Left hindlimb (tissue), 1 donor: ENCODE measurements at regions not wholly inside any gene's neighbourhood (a gene's known extent, or its start where the extent isn't known, plus 50 kb on each side); places are given as distances from the start of the nearest gene placed in this dataset.
"Not testable (repeated sequence)": the region's sequence is repeated elsewhere in the genome, so short reads cannot be mapped to it uniquely, and the experiment has no call there.

Experiments used
- DNase-seq: peaks from one replicate; pipeline ENCODE4 v3.0.0-alpha.2; 2018

DNA sequence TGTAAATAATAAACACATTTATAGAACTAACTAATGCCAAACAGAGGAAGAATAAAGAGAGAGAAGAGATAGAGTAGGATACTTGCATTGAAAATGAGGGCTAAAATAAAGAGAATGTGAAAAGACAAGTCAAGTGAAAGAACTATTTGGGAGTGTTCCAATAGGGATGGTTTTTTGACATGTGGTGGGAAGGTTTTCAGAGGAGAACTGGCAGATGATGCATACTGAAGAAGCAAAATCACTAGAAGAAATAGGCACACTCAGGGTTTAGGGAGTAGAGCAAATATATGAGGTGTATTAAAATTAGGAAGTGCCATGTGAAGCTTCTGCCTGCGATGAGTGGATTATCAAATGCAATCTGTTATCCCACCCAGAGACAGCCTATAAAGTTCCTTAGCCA lies 744.8 kb downstream of the REEP3 start:
- no peak for DNase-seq

DNA sequence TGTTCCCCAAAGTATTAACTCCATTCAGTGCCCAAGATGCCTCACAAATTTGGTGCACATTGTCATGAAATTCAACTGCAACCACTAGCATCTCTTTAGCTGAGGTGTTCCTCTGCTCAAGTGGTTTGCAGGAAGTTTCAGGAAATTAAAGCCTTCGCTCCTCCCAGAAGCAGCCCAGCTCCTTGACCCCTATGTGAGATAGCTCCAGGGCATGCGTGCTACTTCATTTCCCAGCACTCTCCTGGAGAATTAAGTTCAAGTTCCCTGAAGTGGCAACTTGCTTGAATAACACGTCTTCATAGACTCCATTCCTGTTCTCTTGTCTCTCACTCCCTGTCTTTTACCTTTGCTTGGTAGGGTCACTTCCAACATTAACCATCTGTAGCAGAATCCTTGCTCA lies 750.3 kb downstream of the REEP3 start:
- no peak for DNase-seq

DNA sequence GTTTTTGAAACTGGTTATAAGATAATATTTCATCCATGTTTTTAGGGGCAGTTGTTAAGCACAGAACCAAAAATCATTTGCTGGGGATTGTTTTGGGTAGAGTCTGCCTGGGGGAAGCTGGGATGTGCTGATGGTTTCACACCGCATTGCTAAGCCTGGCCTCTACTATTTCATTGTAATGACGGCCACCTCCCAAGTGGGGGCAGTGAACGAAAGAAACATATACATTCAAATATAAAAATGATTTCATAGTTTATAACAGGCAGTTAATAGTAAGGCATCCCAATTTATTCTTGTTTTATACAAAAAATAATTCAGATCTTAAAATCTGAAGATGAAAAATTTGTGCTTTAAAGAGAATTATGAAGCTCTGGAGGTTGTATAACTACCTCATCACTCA lies 750.8 kb downstream of the REEP3 start:
- no peak for DNase-seq

DNA sequence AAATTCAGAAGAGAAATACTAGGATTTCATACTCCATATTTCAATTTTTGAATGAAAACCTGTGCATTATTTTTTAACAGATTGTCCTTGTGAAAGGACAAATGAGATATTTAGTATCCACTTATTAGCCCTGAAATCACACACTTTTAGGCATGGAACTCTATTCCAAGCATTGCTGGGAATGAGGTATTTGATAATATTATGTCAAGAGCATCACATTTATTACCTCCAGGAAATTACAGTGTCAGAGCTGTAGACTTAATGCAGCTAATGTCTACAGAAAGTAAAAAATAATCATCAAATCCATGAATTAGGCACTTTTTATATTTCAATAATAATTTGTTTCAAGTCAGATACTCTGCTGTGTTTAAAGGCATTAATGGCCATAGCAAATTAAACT lies 753.8 kb downstream of the REEP3 start:
- no peak for DNase-seq

- no peak for DNase-seq
These were observed 754.6 kb downstream of the REEP3 start for GRCh38 chr10:64275774-64276173.

- DNase-seq: no peak
These were observed 756.3 kb downstream of the REEP3 start for GRCh38 chr10:64277536-64277935.

GRCh38 chr10:64283621-64284020 lies 762.4 kb downstream of the REEP3 start:
- no peak for DNase-seq

DNA sequence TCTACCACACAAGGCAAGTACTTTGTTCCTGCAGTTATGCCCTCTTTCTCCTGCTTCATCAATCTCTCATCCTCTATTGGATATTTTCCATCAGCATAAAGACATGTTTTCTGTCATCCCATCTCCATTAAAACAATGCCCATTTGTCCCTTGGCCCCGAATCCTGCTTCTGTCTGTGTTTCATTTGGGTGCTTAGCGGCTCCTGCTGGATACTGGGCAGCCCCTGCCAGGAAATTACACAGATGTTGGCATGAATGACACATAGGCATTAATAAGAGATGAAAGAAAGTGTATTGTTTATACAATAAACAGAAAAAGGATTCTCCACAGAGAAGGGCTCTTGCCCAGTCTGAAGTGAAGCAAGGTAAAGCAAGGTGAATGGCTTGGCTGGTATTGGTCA lies 765.3 kb downstream of the REEP3 start:
- DNase-seq: no peak

DNA sequence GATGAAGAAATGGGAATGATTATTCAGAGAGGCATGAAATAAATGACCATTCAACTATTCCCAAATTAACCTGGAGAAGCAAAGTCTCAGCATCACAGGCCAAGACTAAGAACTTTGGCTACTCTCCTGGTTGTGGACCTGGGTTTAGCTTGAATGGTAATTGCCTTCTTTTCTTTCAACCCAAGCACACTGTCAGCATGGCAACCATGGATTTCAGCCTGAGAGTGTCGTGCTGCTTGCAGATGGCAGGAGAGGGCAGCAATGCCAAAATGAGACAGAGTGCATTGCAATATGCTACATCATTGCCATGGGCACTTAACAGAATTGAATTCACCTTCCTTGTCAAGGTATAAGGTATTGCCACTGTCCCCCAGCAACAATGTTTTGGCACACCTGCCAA lies 767.2 kb downstream of the REEP3 start:
- no peak for DNase-seq

- no peak for DNase-seq
These were observed 782.4 kb downstream of the REEP3 start for GRCh38 chr10:64303566-64303965.

- DNase-seq: no peak
These were observed 785.6 kb downstream of the REEP3 start for GRCh38 chr10:64306729-64307327.

- no peak for DNase-seq
These were observed 791.7 kb downstream of the REEP3 start for GRCh38 chr10:64312876-64313275.

- no peak for DNase-seq
These were observed 792.8 kb downstream of the REEP3 start for GRCh38 chr10:64313967-64314366.

GRCh38 chr10:64316416-64316815 lies 795.2 kb downstream of the REEP3 start:
- no peak for DNase-seq

- no peak for DNase-seq
These were observed 795.6 kb downstream of the REEP3 start for GRCh38 chr10:64316833-64317232.

- DNase-seq: no peak
These were observed 799.2 kb downstream of the REEP3 start for GRCh38 chr10:64320448-64320847.

- DNase-seq: no peak
These were observed 808.3 kb downstream of the REEP3 start for GRCh38 chr10:64329510-64329909.

DNA sequence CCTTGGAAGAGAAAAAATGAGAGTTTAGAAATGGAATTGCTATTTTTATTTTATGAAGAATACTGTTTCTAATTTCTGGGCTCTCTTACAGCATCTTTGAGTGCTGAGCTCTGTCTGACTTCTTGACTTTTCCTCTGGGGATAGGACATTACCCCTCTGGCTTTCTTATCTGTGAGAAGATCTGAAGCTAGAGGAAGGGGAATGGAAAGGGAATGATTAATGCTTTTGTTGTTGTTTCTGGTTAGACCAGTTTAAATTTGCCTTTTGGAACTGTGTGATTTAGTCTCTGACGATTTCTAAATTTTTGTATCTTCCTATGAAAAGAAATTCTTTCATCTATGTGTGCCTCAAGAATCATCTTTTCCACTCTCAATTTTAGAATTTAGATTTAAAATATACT lies 811.4 kb downstream of the REEP3 start:
- DNase-seq: no peak

DNA sequence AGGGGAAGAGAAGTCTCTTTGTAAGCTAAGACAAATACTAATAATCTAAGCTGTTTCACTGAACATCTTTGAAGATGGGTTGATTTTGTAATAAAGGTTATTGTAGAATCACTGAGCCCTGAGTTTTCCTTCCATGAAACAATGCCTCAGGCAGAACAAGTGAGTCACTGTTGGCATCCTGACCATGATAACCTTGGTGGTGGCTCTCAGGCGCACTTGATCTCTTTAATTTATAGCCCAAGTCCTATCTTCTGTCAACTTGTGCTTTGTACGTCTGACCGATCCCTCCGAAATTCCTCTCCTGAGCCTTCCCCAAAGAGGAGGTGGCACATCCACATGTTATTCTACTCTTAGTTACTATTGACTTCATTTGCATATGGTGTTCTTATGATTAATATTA lies 812.9 kb downstream of the REEP3 start:
- DNase-seq: no peak

DNA sequence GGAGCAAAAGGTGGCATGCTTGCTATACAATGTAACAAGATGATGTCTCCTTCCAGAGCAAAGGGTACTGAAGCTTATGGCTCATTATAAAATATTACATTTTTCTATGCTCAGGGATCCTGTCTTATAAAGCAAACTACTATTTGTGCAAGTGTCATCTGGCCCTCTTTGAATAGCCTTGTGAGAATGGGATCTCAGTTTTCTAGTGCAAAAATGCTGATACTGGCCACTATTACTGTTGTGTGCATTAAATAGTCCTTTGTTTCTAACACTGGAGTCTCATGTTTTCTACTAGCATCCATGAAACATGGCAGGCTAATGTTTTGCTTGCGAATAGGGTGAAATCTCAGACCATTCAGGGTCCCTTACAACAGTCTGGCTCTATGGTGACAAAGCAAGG lies 823.0 kb downstream of the REEP3 start:
- DNase-seq: no peak

DNA sequence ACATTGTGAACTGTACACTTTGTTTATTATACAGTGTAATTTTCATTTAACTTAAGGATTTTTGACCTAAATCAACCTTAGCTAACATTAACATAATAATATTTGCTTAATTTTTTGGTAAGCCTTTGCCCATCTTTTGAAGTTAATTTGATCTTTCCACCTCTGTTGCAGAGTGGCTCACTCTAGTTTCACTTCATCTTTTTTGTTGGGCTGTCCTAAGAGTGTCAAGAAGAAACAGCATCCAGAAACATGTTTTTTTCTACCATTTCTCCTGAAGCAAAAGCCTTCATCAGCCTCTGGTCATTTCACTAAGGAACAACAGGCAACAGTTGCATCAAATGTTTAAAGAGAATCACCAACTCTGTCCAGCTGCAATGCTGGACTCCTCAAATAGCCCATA lies 824.7 kb downstream of the REEP3 start:
- no peak for DNase-seq

- no peak for DNase-seq
These were observed 825.2 kb downstream of the REEP3 start for GRCh38 chr10:64346389-64346788.

DNA sequence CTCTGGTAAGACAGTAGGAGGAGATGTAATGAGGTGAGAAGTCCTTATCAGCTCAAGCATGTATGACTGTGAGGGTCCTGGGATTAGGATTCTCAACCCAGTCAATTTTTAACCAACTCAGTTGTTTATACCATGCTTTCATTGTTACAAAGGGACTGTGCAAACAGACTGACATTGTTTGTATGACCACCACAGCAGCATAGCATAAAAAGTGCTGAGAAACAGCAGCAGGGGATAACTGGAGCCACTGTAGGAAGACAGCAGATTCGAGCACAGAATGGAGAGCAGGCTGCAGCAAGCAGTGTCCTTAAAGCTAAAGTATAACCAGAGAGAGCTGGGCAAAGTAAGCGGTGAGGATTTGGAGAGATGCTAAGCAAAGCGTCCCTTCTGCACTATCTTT lies 829.5 kb downstream of the REEP3 start:
- DNase-seq: no peak

DNA sequence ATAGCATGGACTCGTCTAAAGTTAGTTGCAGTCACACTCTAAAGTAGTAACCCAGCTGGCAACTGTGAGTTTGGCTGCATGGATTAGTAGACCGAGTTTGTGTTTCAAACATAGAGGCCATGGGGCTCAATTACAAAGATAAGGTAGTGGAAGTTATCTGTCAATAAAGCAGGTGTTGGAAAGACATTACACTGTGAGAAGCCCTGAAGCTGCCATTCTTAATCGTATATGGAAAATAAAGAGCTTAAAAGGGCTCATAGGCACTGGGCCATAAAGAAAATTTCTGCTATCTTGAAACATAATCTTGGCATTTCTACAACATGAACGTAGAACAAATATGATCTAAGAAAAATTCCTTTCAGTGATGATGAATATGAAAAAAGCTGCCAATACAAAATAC lies 837.7 kb downstream of the REEP3 start:
- no peak for DNase-seq

DNA sequence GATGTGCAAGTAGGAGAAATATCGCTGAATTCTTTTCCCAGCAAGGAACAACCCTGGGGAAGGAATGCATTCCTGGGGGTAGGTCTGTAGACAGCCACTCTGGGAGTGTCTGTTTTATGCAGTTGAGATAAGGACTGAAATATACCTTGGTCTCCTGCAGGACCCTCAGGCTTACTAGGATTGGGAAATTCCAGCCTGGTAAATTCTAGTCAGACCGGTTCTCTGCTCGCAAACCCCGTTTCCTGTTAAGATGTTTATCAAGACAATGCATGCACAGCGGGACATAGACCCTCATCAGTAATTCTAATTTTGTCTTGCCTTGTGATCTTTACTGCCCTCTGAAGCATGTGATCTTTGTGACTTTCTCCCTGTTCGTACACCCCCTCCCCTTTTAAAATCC lies 839.0 kb downstream of the REEP3 start:
- not testable (repeated sequence) for DNase-seq

DNA sequence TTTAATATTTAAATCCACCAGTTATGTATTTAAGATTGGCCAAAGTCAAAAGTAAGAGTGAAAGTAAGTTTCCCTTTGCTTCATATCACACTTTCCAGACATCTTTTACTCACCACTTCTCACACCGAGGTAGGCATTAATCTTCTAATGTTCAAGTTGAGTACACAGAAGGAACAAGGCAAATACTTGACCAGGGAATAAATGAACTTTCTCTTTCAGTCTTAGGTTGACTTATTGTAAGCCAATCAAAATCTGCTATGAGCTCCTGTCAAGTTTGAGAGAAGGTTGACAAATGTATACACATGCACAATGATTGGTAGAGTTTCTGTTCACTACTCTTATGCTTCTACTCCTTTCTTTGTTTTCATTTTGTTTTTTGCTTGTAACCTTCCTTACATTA lies 842.5 kb downstream of the REEP3 start:
- DNase-seq: no peak
